CD4-positive, alpha-beta T cell treated with Interleukin-1 beta for 1 hour (primary cell): ENCODE measurements at regions not wholly inside any gene's neighbourhood (a gene's known extent, or its start where the extent isn't known, plus 50 kb on each side); places are given as distances from the start of the nearest gene placed in this dataset.

Source experiments
- DNase-seq, 2 donors: peaks; one replicate each; pipeline ENCODE4 v3.0.0-alpha.2; 2020 to 2022

DNA sequence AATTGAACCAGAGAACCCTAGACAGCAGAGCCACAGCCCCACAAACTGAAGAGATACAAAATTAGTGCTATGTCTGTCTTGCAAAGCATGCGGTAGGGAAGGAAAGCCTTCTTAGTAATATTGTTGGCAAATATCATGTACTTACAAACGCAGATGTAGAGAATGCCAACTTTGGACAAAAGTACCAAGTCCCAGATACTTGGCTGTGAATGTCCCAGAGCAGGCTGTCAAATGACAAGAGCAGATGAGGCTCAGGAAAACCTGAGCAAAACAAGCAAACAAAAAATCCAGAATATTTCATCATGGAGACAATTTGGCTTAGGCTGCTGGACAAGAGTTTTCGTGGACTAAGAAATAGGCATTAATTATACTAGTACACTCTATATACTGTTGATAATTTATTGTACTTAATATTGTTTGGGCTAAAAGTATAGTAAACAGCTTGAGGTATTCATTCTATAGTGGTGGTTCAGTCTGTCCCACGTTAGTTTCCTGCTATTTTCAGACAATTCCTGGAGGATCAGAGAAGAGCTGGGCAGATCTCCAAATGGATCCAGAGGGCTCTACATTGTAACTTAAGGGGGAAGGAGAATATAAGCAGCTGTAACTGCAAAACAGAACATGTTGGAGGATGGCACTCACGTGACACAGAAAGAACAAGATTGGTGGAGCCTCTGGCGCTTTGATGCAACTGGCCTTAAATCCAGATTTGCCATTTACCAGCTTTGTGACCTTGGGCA lies 329.8 kb downstream of the ATP23 start:
- DNase-seq, result no peak

DNA sequence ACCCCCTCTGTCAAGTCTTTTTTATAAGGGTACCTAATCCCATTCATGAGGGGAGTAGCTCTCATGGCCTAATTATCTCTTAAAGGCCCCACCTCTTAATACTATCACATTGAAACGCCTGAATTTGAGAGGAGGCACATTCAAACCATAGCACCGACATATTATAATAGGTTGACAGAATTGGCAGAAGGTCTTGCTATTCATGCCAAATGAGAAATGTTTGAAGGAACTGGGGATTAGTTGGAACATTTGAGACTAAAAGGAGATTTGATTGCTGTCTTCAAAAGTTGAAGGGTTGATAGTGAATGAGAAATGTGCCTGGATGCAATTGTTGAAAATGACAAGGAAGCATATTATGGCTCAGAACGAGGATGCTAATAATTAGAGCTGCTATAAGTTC lies 331.1 kb downstream of the ATP23 start:
- no peak for DNase-seq

DNA sequence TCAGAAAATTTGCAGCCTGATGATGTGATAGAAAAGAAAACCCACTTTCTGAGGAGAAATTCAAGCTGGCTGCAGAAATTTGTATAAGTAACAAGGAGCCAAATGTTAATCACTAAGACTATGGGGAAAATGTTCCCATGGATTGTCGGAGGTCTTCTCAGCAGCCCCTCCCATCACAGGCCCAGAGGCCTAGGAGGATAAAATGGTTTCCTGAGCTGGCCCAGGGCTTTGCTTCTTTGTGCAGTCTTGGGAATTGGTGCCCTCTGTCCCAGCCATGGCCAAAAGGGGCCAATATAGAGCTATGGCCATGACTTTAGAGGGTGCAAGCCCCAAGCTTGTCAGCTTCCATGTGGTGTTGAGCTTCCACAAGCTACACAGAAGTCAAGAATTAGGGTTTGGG lies 335.9 kb downstream of the ATP23 start:
- DNase-seq, result no peak

- DNase-seq, result no peak
These were observed 342.2 kb downstream of the ATP23 start for GRCh38 chr12:58283553-58283952.

- no peak for DNase-seq
These were observed 344.2 kb downstream of the ATP23 start for GRCh38 chr12:58285551-58285950.

DNA sequence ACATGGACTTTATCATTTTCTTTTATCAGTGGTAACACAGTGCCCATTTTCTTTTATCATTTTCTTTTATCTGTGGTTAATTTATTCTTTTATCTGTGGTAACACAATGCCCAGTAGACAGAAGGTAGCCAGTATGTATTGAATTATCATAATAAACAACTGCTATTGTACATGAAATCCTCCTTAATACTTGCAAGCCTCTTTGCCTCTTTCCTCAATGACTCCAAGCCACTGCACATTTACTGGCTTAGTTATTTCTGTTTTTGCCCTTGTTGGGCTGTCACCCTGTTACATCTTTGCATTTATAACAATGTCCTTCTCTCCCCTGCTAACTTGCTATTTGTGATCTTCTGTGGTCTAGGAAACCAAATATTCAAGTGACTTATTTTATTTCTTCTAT lies 345.0 kb downstream of the ATP23 start:
- no peak for DNase-seq

- DNase-seq, result no peak
These were observed 346.8 kb downstream of the ATP23 start for GRCh38 chr12:58288190-58288589.

DNA sequence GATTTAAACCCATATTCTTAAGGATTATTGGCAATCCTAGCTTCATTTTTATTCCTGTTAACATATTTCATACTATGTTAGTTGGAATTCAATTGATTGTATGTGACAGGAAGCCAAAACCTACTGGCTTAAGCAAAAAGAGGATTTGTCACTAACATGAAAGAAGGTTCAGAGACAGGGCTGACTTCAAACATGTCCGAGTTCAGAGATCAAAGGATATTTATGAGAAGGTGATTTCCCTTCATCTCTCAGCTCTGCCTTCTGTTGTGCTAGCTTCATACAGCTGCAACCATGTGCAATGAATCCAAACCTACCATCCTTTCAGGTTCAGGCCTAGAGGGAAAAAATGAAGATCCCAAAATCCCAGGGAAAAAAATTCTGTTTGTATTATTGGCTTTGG lies 349.7 kb downstream of the ATP23 start:
- no peak for DNase-seq

GRCh38 chr12:58293308-58293982 lies 352.1 kb downstream of the ATP23 start:
- DNase-seq, result no peak

- DNase-seq, result no peak
These were observed 353.9 kb downstream of the ATP23 start for GRCh38 chr12:58295268-58295667.

DNA sequence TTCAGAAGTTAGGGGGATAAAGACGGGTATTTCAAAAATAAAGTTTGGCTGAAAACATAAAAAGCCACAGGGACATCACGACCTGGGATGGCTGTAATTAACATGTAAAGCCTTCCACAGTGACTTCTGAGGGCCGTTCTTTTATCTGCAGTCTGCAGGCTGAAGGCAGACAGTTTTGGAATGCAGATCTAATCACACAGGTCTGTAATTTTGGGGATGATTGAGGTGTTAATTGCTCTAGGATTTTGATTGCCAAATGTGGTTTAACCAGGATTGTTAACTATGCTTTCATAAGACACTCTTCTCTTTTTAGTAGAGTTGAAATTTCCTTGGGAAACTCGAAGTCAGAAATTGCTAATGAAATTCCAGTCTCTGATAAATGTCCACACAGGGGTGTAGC lies 355.5 kb downstream of the ATP23 start:
- DNase-seq, result no peak

- no peak for DNase-seq
These were observed 357.4 kb downstream of the ATP23 start for GRCh38 chr12:58298803-58299202.

DNA sequence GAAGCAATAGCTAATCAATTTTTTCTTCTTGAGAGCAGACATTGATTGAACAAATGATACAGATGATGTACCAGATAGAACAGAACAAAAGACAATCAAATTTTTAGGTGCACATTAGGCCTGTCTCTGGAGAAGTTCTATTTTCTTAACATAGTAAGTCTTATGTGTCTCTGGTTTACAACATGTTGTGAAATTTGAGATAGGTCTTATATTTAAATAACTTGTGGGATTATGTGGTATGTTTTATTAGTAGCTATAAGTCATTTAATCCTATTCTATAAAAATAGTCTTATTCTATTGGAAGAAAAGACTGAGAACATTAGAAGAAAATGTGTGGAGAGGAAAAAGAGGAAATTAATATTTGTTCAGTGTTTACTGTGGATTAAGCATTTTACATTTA lies 358.0 kb downstream of the ATP23 start:
- DNase-seq, result no peak

GRCh38 chr12:58301038-58301729 lies 359.8 kb downstream of the ATP23 start:
- DNase-seq, result no peak

DNA sequence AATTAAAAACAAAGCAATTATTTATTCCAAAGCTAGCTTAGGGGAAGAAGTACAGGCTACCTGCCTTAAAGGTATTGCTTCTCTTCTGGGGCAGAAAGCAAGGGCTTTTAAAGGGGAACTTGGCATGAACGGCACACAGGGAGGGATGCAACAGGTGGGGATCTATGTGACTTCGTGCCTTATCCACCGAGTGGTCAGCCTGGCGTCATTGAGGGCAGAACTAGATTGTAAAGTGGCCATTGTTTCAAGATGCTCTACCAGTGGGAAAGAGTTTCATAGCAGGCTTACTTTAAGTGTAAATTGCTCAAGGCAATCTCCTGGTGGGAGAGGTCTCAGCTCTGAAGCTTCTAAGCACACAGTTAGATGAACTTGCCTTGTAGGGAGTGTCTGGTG lies 360.4 kb downstream of the ATP23 start:
- DNase-seq, result no peak

DNA sequence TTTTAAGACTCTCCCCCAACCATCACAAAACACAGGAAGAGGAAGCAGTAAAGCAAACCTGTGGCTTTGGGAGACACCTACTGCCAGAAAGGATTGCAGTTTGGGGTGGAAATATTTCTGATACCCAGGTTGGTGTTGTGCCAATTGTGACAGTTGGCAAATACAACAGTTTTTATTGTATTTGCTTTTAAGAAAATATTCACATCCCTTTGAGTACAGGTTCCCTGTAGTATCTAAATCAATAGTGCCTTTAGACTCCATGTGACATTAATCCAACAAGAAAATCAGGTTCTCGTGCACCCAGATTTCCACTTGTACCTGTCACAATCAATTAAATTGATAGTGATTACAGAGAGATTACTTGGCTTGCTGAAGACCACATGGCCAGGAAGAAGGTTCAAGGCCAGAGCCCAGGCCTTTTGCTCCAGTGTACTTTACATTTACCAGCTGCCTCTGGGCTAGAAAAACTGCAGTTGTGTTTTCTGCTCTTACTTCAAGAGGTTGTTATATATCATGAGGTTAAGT lies 361.2 kb downstream of the ATP23 start:
- DNase-seq, result no peak

DNA sequence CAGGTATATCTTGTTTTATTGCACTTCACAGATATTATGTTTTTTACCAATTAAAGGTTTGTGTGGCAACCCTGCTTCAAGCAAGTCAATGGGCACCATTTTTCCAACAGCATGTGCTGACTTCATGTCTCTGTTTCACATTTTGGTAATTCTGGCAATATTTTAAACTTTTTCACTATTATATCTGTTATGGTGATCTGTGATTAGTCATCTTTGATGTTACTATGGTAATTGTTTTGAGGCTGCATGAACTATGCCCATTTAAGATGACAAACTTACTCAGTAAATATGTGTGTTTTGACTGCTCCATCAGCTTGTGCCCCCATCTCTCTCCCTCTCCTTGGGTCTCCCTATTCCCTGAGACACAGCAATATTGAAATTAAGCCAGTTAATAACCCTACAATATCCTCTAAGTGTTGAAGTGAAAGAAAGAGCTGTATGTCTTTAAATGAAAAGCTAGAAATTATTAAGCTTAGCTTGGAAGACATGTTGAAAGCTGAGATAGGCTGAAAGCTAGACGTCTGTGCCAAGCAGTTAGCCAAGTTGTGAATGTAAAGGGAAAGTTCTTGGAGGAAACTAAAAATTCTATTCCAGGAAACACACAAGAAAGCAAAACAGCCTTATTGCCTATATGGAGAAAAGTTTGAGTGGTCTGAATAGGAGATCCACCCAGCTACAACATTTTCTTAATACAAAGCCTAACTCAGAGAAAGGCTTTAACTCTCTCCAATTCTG lies 365.1 kb downstream of the ATP23 start:
- no peak for DNase-seq

DNA sequence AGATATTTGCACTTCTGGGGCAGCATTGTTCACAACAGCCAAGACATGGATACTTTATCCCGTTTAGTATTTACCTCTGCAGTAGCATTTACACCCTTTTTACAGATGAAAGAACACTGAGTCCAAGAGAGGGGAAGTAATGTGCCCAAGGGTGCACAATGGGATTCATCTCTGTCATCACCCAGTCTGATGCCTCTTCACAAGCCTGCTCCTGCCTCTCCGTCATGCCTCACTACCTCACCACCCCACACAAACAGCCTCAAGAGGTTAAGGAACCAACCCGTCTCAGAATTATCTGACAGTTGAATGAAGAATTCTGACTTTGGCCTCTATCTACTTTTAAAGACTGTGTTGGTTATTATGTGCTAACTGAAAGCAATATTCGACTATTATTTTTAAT lies 368.4 kb downstream of the ATP23 start:
- DNase-seq, result no peak

- no peak for DNase-seq
These were observed 369.0 kb downstream of the ATP23 start for GRCh38 chr12:58310368-58310767.

DNA sequence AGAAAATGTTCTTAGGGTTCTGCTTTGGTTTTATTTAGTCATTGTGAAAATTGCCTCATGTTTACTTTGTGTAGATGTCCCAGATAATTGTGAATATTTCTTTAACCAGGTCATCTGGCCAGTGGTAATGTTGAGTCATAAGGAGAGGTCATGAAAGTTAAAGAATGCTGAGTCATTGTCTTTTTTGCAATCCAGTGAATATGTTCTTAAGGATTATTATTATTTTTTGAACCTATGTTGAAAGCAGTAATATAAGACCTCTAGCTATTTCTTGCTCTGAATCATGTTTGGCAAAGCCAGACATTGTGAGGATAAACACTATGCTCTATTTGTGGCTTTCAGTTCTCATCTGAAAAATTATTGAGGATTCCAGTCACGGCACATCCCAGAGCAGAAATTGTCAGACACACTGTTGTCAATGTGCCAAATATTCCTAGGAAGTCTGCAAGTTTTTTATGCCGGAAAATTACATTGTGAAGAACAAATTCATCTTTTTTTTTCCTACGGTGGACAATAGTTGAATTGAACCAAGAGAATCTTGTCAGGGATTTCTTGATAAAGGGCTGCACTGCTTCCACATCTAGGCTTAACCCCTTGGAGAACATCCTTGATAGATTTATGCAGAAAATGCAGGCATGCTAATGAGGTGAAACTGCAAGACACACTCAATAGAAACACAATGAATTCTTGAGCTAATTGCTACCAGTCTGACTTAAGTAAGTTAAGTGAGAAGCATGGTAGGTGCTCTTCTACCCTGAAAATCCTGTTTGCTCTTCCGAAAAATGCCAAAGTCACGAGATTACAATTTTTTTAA lies 369.6 kb downstream of the ATP23 start:
- DNase-seq, result no peak

DNA sequence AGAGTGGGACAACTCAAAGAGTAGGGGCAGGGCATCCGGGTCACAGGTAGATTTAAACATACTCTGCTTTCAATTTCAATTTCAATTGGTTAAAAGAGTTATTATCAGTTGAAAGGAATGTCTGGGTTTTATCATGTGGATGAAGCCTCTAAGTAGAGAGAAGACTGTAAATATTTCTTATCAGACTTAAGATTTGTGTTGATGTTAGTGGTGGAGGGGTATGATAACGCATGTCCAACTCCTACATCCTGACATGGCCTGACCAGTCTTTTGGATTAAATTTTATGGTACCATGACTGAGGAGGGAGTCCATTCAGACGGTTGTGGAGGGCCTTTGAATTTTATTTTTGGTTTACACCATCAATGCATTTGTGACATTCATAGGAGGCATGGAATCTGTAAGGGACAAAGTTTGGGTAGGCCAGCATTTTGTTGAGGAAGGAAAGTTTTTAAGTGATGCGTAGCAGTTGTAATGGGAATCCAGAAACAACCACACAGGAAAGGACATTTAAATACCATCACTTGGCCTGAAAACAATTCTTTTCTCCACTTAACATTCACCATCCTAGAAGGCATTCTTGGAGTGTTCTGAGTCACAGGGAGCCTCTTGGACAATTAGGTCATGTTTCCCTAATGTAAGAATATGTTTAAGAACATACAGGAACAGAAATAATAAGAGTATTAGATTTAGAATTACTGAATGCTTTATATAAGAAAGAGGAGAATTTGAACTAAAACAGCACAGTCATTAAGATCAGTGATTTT lies 371.9 kb downstream of the ATP23 start:
- no peak for DNase-seq

GRCh38 chr12:58314610-58315009 lies 373.2 kb downstream of the ATP23 start:
- no peak for DNase-seq
